IPS-20b (cell line): ENCODE measurements at regions not wholly inside any gene's neighbourhood (a gene's known extent, or its start where the extent isn't known, plus 50 kb on each side); places are given as distances from the start of the nearest gene placed in this dataset.
"Not testable (repeated sequence)": the region's sequence is repeated elsewhere in the genome, so short reads cannot be mapped to it uniquely, and the experiment has no call there.

Source experiments
- H3K27ac ChIP-seq: one replicate; pipeline ENCODE4 v1.5.1; 2013; ENCODE audit warnings: low read length
- H3K27me3 ChIP-seq: 2 replicates; pipeline ENCODE4 v1.6.1; 2013; ENCODE audit warnings: mild to moderate bottlenecking, low read length, inconsistent platforms; ENCODE audit not compliant: insufficient read depth
- H3K36me3 ChIP-seq: 2 replicates; pipeline ENCODE4 v1.6.1; 2013; ENCODE audit warnings: low read depth, mild to moderate bottlenecking, inconsistent platforms, low read length, moderate library complexity; ENCODE audit not compliant: insufficient read depth
- H3K4me1 ChIP-seq: 2 replicates; pipeline ENCODE4 v1.6.1; 2013; ENCODE audit warnings: mild to moderate bottlenecking, control low read depth, inconsistent platforms, low read length, moderate library complexity; ENCODE audit not compliant: insufficient read depth
- H3K4me3 ChIP-seq: 2 replicates; pipeline ENCODE4 v1.5.1; 2013; ENCODE audit warnings: mild to moderate bottlenecking, low read length, inconsistent platforms
- H3K9ac ChIP-seq: 2 replicates; pipeline ENCODE4 v1.6.1; 2013; ENCODE audit warnings: low read depth, mild to moderate bottlenecking, inconsistent platforms, low read length, moderate library complexity
- H3K9me3 ChIP-seq: 2 replicates; pipeline ENCODE4 v1.6.1; 2013; ENCODE audit warnings: mild to moderate bottlenecking, low read depth, low read length, inconsistent platforms; ENCODE audit not compliant: insufficient read depth

DNA sequence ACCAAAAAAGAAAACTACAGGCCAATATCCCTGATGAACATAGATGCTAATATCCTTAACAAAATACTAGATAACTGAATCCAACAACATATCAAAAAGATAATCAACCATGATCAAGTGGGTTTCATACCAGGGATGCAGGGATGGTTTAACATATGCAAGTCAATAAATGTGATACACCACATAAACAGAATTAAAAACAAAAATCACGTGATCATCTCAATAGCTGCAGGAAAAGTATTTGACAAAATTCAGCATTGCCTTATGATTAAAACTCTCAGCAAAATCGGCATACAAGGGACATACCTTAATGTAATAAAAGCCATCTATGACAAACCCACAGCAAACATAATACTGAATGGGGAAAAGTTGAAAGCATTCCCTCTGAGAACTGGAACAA is 199.9 kb downstream of the TXNL1 start:
- not testable (repeated sequence) for H3K4me3 ChIP-seq, H3K27ac ChIP-seq, H3K9me3 ChIP-seq, H3K36me3 ChIP-seq, H3K4me1 ChIP-seq, H3K27me3 ChIP-seq, H3K9ac ChIP-seq

DNA sequence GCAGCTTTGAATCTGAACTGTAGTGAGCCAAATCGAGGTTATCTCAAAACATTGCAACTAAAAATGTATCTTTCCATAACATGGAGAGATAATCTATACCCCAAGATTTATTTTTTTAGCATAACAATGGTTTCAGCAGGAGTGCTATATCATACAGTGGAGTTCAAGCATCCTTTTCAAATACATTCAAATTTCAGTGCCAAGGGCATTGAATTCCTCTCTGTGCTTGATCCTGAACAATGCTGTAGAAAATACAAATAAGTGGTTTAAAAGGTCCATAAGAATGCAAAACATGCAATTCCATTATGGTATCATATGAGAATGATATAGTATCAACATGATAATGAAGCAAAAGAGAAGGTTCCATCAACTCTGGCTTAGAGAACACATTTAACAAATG is 201.7 kb downstream of the TXNL1 start:
- H3K4me3 ChIP-seq = no peak overlapping the region
- no peaks in the 10 kb centered on the region for H3K9me3 ChIP-seq
- no peaks in the 10 kb centered on the region for H3K4me1 ChIP-seq
- no peaks in the 10 kb centered on the region for H3K27me3 ChIP-seq
- no peaks in the 10 kb centered on the region for H3K36me3 ChIP-seq
- no peak overlapping the region for H3K27ac ChIP-seq
- H3K9ac ChIP-seq = no peak overlapping the region

DNA sequence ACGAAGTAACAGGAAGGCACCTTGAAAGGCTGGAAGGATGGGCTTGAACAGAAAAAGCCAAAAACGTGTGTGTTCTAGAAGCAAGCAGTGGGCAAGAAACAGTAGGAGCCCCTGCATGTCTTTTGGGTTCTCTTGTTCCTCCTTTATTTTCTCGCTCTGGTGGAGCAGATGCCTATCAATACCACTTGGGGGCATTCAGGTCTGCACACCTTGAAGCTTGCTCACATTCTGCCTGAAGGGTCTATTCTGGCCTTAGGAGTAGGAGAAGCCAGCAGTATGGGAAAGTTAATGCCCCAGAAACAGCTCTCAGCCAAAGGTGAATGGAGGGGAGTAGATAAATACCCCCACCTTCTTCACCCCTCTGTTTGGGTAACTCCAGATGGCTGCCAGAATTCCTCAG is 204.5 kb downstream of the TXNL1 start:
- Histone ChIP-seq H3K27me3 (no peaks in the 10 kb centered on the region), H3K4me3 (no peak overlapping the region), H3K27ac (no peak overlapping the region), H3K4me1 (no peaks in the 10 kb centered on the region), H3K9me3 (no peaks in the 10 kb centered on the region), H3K36me3 (no peaks in the 10 kb centered on the region), H3K9ac (no peak overlapping the region)

DNA sequence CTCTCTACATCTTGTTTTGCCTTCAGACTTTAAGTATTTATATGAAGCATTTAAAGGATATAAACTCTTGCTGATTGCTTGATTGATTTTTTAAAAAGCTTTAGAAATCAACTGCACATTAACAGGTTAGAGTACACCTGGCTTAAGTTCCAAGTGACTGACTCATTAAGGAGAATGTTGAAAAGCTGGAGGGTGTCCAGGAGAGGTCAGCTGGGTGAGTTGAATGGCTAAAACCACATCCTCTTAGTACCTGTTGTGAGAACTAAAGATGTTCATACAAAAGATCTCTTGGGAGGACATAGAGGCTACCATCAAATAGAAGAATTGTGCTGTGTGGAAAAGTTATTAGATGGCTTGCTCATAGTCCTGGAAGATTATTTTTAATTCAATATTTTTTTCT is 206.8 kb downstream of the TXNL1 start:
- no peak overlapping the region for H3K4me3 ChIP-seq
- no peak overlapping the region for H3K27ac ChIP-seq

DNA sequence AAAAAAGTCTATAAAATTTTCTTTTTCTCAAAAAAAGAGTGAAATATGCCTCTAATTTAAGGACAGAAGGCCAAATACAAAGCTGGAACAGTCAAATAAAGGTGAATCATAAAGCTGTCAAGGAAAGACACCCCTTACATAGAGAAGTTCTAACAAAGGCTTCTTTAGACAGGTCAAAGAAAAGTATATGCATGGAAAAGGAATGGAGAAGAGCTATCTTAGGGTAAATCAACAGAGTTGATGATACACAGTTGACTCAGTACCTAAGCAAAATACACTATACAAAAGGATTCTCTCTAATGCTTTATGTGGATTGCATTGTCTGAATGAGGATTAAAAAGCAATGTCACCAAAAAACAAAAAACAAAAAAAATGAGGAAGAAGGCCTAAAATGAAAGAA is 214.8 kb downstream of the TXNL1 start:
- Histone ChIP-seq H3K9me3 (peaks cover 9% of the 10 kb centered on the region), H3K36me3 (no peaks in the 10 kb centered on the region)

More for the DNA sequence above, 206.8 kb downstream of the TXNL1 start:
- Histone ChIP-seq H3K27me3 (no peaks in the 10 kb centered on the region), H3K9ac (no peak overlapping the region), H3K4me1 (no peaks in the 10 kb centered on the region), H3K36me3 (no peaks in the 10 kb centered on the region), H3K9me3 (peaks cover 9% of the 10 kb centered on the region)

DNA sequence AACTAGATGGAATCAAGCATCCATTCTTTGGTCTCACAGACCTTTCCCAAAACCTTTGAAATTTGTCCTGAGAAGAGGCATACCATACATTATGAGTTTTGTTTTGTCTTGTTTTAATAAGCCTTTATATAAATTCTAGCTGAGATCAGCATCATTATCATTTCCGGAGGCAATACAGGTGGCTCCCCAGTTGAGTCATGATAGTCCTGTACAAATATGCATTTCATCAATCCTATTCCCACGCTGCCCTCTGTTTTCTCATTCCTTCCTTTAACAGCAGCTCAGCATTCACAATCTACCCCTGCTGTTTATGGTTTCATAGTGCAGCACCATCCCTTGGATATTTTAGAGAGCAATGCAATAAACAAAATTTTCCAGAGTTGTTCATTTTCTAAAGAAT is 216.7 kb downstream of the TXNL1 start:
- no peaks in the 10 kb centered on the region; the same call in 1 of the 2 replicates for H3K9me3 ChIP-seq
- no peak overlapping the region for H3K27ac ChIP-seq
- H3K27me3 ChIP-seq = no peaks in the 10 kb centered on the region
- H3K9ac ChIP-seq = no peak overlapping the region; the same call in 1 of the 2 replicates
- H3K36me3 ChIP-seq = no peaks in the 10 kb centered on the region
- H3K4me3 ChIP-seq = no peak overlapping the region
- H3K4me1 ChIP-seq = peaks cover 17% of the 10 kb centered on the region; the same call in 1 of the 2 replicates

More for the DNA sequence above, 214.8 kb downstream of the TXNL1 start:
- Histone ChIP-seq H3K4me3 (no peak overlapping the region), H3K27ac (no peak overlapping the region), H3K9ac (no peak overlapping the region), H3K4me1 (peaks cover 17% of the 10 kb centered on the region; the same call in 1 of the 2 replicates), H3K27me3 (no peaks in the 10 kb centered on the region)

DNA sequence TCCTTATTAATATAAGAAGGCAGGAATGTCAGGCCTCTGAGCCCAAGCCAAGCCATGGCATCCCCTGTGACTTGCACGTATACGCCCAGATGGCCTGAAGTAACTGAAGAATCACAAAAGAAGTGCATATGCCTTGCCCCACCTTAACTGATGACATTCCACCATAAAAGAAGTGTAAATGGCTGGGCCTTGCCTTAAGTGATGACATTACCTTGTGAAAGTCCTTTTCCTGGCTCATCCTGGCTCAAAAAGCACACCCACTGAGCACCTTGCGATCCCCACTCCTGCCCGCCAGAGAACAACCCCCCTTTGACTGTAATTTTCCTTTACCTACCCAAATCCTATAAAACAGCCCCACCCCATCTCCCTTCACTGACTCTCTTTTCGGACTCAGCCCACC is 217.5 kb downstream of the TXNL1 start:
- H3K27me3 ChIP-seq, H3K9ac ChIP-seq, H3K4me3 ChIP-seq, H3K9me3 ChIP-seq, H3K36me3 ChIP-seq, H3K27ac ChIP-seq: not testable (repeated sequence)
- peaks cover 17% of the 10 kb centered on the region; the same call in 1 of the 2 replicates for H3K4me1 ChIP-seq

DNA sequence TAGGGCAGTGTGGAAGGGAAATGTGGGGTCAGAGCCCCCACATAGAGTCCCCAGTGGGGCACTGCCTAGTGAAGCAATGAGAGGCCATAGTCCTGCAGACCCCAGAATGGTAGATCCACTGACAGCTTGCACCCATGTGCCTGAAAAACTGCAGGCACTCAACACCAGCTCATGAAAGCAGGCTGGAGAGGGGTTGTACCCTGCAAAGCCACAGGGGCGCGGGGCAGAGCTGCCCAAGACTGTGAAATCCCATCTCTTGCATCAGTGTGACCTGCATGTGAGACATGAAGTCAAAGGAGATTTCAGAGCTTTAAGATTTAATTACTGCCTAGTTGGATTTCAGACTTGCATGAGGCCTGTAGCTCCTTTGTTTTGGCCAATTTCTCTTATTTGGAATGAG is 224.0 kb downstream of the TXNL1 start:
- peak overlapping the region; percentile 30; the same call in 1 of the 2 replicates for H3K4me3 ChIP-seq
- H3K27me3 ChIP-seq = no peaks in the 10 kb centered on the region
- no peak overlapping the region for H3K9ac ChIP-seq
- H3K4me1 ChIP-seq = peaks cover 3% of the 10 kb centered on the region; the same call in 1 of the 2 replicates
- no peaks in the 10 kb centered on the region for H3K36me3 ChIP-seq
- peaks cover 8% of the 10 kb centered on the region for H3K9me3 ChIP-seq
- no peak overlapping the region for H3K27ac ChIP-seq

DNA sequence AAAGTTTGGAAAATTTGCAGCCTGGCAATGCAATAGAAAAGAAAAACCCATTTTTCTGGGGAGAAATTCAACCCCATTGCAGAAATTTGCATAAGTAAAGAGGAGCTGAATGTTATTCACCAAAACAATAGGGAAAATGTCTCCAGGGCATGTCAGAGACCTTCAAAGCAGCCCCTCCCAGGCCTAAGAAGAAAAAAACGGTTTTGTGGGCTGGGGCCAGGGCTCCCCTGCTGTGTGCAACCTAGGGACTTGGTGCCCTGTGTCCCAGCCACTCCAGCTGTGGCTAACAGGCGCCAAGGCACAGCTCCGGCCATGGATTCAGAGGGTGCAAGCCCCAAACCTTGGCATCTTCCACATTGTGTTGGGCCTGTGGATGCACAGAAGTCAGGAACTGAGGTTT is 224.5 kb downstream of the TXNL1 start:
- no peaks in the 10 kb centered on the region for H3K27me3 ChIP-seq
- H3K9ac ChIP-seq = no peak overlapping the region
- H3K4me1 ChIP-seq = peaks cover 3% of the 10 kb centered on the region; the same call in 1 of the 2 replicates
- peak overlapping the region; percentile 30; the same call in 1 of the 2 replicates for H3K4me3 ChIP-seq
- H3K27ac ChIP-seq = no peak overlapping the region
- H3K36me3 ChIP-seq = no peaks in the 10 kb centered on the region
- H3K9me3 ChIP-seq = peaks cover 8% of the 10 kb centered on the region

DNA sequence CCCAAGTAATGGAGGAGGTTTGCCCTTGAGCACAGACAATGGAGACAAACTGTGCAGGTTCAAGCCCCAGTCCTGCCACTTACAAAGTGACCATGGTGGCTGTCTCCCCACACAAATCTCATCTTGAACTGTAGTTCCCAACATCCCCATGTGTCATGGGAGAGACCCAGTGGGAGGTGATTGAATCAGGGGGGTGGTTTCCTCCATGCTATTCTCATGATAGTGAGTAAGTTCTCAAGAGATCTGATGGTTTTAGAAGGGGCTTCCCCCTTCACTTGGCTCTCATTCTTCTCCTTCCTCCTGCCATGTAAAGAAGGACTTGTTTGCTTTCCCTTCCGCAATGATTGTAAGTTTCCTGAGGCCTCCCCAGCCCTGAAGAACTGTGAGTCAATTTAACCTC is 225.4 kb downstream of the TXNL1 start:
- Histone ChIP-seq H3K4me1 (peaks cover 10% of the 10 kb centered on the region; the same call in 1 of the 2 replicates), H3K36me3 (no peaks in the 10 kb centered on the region), H3K9ac (no peak overlapping the region), H3K9me3 (peaks cover 8% of the 10 kb centered on the region), H3K27me3 (no peaks in the 10 kb centered on the region), H3K27ac (no peak overlapping the region), H3K4me3 (no peak overlapping the region)

DNA sequence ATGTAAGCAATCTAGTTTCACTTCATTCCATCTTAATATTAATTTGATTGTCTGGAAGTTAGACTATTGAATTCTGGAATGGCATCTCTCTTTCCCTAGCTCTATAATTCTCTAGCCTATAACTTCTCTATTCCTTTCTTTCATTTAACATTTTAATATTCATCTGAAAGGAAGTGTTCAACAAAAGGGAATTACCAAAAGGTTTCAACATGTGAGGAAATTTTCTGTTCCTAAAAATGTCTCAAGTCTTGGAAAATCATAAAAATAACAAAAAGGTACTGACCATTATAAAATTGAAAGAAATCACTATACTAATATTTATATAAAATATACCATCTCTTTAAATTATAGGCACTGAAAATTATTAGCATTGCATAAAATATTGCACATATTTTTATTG is 228.7 kb downstream of the TXNL1 start:
- H3K4me1 ChIP-seq = peaks cover 10% of the 10 kb centered on the region; the same call in 1 of the 2 replicates
- no peaks in the 10 kb centered on the region for H3K36me3 ChIP-seq
- H3K9me3 ChIP-seq = peaks cover 14% of the 10 kb centered on the region
- H3K9ac ChIP-seq = no peak overlapping the region
- no peak overlapping the region for H3K4me3 ChIP-seq
- no peak overlapping the region for H3K27ac ChIP-seq
- H3K27me3 ChIP-seq = no peaks in the 10 kb centered on the region

DNA sequence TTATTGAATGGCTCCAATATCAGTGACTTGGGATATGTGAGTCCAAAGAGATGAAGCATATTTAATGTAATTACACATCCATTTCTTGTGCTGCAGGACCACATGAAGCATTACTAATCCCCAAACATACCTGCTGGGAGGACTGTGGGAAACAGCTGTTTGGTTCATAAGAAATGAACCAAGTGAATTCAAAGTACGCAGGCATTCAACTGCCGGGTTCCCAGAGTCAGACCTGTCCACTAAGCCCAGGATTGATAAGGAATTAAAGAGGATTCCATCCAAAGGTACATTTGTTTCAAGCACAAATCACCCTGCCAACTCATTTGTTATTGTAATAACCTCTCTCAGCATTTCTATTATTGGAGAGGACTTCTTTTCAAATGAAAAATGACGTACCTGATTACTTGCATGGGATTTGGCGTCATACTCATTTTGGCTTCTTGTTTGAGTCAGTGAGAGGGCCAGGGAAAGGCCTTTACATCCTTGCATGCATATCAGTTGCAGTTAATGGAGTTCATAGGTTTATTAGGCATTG is 230.7 kb downstream of the TXNL1 start:
- Histone ChIP-seq H3K27ac (no peak overlapping the region), H3K4me1 (peaks cover 8% of the 10 kb centered on the region; the same call in 1 of the 2 replicates), H3K9ac (no peak overlapping the region), H3K36me3 (no peaks in the 10 kb centered on the region), H3K4me3 (no peak overlapping the region), H3K27me3 (no peaks in the 10 kb centered on the region), H3K9me3 (peaks cover 12% of the 10 kb centered on the region; the same call in 1 of the 2 replicates)
